Keratinocyte (primary cell): ENCODE measurements at regions not wholly inside any gene's neighbourhood (a gene's known extent, or its start where the extent isn't known, plus 50 kb on each side); places are given as distances from the start of the nearest gene placed in this dataset.

Experiments
- EZH2 ChIP-seq: IDR thresholded peaks from one replicate; pipeline ENCODE4 v1.6.1; 2012; ENCODE audit warnings: inconsistent platforms, mild to moderate bottlenecking, low read length, moderate library complexity
- TF ChIP-seq, protein P1 (sequence below), 3 experiments: IDR thresholded peaks in 1 of 3; conservative IDR thresholded peaks in 1 of 3; optimal IDR thresholded peaks in 1 of 3; 2 replicates in 2 of 3; 3 replicates in 1 of 3; pipeline versions ENCODE3 to v1.5.1; 2011; ENCODE audit warnings: low read length in 3 of 3, mild to moderate bottlenecking in 3 of 3, moderate library complexity in 2 of 3, control low read depth in 1 of 3, inconsistent platforms in 1 of 3; ENCODE audit not compliant: insufficient read depth in 2 of 3; ENCODE audit errors: extremely low read depth in 1 of 3

DNA sequence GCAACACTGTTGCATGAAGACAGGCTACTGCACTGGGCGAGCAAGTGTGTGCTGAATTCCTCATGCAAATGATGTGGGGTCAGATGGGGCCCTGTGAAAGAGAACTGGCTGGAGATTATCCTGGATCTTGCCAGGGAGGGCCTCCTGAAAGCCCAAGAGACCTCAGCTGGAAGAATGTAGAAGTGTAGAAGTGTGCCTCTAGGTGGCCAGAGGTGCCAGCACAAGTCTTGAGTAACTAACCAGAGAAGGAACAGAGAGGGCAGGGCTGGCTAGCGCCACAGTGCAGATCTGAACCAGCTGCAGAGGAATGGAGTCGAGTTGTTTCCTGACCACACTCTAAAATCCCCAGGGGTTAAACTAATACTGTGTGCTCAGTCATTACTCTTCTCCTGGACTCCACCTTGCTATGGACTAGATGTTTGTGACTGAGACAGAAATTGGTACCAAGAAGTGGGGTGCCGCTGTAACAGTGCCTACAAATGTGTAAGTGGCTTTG, 399.3 kb downstream of the LRATD1 start:
- TF ChIP-seq, protein P1, sequence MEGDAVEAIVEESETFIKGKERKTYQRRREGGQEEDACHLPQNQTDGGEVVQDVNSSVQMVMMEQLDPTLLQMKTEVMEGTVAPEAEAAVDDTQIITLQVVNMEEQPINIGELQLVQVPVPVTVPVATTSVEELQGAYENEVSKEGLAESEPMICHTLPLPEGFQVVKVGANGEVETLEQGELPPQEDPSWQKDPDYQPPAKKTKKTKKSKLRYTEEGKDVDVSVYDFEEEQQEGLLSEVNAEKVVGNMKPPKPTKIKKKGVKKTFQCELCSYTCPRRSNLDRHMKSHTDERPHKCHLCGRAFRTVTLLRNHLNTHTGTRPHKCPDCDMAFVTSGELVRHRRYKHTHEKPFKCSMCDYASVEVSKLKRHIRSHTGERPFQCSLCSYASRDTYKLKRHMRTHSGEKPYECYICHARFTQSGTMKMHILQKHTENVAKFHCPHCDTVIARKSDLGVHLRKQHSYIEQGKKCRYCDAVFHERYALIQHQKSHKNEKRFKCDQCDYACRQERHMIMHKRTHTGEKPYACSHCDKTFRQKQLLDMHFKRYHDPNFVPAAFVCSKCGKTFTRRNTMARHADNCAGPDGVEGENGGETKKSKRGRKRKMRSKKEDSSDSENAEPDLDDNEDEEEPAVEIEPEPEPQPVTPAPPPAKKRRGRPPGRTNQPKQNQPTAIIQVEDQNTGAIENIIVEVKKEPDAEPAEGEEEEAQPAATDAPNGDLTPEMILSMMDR (optimal IDR thresholded peaks at IDR 0.05 in 1 of 3, IDR thresholded peaks at IDR 0.05 in 1 of 3, conservative IDR thresholded peaks at IDR 0.05 in 1 of 3; ENCODE audit: extremely low read depth in 1 of 3, insufficient read depth in 2 of 3, low read length in 3 of 3): no peak
- TF ChIP-seq EZH2: no peak
